GM21526 (cell line): ENCODE measurements at regions not wholly inside any gene's neighbourhood (a gene's known extent, or its start where the extent isn't known, plus 50 kb on each side); places are given as distances from the start of the nearest gene placed in this dataset.
A peak's percentile ranks its signal among the peaks of the same experiment; 100 is the strongest.
"Not testable (repeated sequence)": the region's sequence is repeated elsewhere in the genome, so short reads cannot be mapped to it uniquely, and the experiment has no call there.

Experiments
- ATAC-seq: cut with Tn5 transposase; IDR thresholded peaks from one replicate; pipeline ENCODE4 v1.9.1; 2021; ENCODE audit warnings: moderate library complexity; ENCODE audit not compliant: unreplicated experiment, low FRiP score

DNA sequence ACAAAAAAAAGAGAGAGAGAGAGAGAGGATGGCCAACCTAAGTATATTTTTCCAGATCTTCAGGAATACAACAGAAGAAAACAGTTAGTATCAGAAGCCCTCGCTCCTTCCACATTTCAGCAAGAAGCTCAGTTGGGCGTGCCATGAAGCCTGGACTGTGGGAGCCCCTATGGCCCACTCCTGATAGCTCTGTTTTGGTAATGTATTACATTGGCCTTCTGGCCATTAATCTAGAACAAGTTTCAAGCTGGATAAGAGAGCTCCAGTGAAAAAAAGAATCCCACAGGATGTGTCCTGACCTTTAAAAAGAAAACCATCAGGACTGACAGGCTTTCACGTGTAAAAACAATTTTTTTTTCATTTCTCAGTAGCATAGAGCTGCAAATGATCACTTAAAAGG is 197.9 kb downstream of the ICOS start:
- no peak for ATAC-seq

DNA sequence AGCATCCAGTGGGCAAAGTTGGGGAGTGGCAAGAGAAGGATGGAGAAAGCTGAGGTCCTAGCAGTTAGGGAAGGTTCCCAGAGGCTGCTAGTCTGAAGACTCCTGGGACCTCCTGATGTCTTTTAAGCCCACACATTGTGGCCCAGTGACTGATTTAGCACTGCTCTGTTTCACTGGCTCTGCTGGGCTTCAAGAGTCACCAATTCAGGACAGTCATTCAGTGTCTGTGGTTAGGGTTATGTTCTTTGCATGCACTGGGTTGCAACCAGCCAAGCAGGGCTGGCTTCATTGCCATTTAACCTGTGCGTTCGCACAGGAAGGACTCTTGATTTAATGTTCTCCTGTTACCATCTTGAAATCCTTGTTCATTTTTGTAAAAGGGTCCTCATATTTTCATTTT is 199.2 kb downstream of the ICOS start:
- ATAC-seq: no peak

DNA sequence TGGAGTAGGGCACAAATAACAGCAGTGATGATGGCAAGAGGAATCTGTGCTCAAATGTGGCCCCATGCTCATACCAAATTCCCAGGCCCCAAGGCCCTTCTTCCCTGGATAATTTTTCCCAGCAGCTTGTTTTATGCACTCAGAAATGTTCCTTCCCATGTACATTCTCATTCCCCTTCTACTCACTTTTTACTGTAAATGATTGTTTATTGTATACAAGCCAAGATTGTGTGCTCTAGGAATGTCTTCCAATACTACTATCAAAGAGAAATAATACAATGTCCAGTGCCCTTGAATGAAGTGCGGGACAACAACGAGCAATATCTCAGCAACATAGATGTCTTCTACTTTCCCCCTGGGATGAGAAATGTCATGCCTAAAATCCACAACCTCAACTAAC is 201.6 kb downstream of the ICOS start:
- ATAC-seq: no peak

DNA sequence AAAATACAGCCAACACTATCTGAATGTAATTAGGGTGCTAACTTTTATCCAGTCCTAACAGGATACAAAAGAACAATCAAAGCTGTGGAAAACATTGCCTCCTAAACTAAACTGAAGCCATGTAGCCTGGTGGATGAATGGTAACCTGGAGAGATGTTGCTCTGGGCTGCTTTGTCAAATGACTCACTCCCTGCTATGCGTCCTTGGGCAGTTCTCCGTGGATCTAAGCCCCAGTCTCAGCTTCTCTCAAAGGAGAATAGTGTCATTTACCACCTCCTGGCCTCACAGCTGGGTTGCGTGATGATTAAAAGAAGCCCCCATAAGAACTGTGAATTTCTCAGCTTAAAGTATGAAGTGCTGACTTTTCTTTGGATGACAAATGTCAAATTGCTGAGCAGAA is 203.7 kb downstream of the ICOS start:
- no peak for ATAC-seq

DNA sequence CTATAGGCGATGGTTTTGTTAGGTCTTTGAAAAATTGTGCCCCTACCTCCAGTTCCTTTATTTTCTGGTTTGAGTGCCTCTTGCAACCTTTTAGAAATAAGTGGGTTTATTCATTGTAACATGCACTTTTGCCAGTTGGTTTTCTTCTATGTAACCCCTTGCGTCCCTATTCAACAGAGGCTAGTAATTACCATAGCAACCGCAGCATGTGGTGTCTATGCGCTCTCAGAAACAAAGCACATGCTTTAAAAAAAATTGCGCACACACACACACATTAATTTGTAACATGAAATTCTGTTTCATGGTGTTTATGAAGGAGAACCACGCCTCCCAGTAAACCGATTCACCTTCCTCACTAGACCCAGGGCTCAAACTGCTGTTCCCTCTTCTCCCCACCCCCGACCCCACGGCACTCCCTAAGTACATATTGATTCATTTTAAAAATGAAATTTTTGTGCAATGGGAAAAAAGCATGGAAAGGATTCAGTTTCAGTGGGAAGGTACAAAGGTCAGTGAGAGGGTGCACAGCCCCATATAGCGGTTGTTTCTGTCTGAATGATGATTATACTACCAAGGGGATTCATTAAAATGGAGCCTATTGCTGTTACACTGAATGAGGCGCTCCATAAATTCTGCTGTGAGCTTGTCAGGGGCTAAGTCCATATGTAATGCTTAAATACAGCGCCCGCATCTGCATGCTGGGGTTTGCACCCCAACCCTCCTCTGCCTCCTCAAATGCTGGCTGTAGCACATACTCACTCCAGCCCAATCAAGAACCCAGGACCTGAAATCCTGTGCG is 206.9 kb downstream of the ICOS start:
- ATAC-seq: no peak

DNA sequence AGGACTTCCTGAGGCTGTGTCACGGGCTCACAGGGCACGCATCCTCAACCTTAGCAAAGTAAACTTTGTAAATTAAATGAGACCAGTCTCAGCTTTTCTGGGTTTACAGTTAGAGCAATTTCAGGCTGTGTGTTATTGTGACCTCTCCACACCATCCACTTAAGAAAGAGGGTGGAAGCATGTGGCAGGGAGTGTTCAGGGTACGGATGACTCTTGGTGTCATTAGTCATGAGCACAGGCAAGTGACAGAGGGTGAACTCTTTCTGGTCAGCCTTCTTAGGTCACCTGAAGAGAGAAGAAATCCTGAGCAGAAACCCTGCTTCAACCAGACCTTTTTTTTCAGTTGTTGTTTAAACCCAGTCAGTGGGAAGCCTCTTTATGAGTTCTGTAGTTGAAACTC is 207.9 kb downstream of the ICOS start:
- no peak for ATAC-seq

DNA sequence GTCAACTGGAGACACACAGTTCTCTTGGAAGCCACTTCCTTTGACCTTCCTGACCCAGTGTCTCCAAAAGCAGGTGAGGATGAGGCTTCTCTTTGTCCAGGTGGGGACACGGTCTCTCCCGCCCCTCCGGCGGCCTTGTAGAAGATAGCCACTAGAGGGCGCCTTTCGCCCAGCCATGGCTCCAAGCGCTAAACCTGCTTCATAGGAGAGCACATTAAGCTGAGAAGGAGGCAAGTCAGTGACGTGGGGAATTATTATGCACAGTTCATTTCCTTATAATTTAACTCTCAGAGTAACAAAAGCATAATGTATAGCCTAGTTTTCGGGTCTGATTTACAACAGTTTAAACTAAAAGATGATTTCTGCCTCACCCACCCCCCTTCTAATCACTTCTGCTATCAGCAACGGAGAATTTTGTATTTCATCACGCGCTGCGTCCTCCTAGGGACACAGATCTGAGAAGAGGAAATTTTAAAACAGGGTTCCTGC is 208.7 kb downstream of the ICOS start:
- peak; percentile 98 for ATAC-seq

DNA sequence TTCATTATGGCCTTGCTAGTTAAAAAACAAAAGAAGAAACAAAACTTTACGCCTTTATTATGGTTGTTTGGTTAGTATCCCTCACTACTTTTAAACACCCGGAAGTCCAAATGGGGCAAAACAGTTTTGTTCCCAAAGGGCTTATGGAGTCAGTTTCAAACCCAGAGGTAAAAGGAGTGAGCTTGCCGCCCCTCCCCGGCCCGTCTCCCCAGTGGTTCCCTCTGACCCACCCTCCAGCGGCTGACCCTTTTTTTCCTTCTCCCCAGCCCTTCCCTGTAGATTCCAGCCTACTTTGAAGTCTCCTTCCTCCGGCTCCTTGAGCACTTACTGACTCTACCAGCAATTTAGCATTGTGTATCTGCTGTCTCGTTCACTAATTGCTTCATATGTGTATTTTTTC is 209.2 kb downstream of the ICOS start:
- ATAC-seq: no peak

DNA sequence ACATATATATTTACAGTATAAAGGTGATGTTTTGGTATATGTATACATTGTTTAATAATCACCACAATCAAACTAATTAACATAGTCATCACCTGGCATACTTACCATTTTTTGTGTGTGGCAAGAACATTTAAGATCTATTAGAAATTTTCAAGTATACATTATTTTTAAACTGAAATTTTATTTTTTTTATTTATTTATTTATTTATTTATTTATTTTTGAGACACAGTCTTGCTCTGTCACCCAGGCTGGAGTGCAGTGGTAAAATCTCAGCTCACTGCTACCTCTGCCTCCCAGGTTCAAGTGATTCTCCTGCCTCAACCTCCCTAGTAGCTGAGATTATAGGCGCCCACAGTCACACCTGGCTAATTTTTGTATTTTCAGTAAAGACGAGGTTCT is 210.5 kb downstream of the ICOS start:
- ATAC-seq: not testable (repeated sequence)

DNA sequence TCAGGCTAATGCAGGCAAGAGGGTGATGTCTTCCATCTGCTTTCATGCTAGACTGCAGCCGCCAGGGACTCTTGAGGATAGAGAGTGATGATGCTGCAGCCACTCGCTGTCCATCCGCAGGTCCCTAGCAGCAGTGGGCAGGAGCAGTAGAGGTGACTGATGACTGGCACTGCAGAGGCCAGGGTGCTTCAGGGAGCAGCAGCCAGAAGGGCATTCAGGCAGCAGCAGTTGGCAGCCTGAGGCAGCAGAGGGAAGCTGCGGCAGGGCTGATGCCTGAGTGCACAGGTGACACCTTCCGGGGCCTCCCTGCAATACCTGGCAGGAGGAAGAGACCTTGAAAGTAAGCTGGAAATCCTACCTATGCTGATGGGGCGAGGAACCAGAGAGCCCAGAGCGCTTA is 214.2 kb downstream of the ICOS start:
- ATAC-seq: no peak

DNA sequence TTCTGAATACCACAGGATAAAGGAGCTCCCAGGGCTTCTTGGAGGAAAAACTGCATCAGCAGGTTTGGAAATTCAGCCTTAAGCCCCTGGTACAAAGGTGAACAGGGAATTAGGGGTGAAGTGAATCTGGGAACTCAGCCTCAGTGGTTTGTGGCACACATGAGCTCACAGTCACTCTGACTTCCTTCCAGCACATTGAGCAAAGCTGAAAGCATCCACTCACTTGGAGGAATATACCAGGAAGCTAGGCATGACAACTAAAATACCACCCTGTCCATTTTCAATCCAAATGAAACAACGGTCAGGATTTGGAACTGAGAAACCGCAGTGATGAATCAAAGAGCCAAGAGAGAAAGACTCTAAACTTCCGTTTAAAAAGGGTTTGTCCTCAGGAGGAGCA is 216.1 kb downstream of the ICOS start:
- no peak for ATAC-seq

DNA sequence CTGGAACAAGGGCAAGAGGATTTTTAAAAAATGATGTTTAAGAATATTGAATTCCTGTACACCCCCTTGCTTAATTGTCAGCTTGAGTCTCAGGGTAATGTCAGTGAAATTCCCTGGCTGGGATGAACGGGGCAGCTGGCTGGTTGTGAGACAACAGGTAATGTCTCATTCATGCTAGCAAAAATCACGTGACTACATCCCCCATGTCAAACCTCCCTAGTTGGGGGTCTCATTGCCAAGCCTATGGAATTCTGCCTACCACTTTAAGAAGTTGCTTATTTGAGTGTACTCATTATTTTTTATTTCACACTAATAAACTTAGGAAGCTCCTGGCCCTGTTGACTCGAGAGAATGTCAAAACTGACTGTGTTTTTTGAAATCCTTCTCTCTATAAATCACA is 218.3 kb downstream of the ICOS start:
- ATAC-seq: no peak

DNA sequence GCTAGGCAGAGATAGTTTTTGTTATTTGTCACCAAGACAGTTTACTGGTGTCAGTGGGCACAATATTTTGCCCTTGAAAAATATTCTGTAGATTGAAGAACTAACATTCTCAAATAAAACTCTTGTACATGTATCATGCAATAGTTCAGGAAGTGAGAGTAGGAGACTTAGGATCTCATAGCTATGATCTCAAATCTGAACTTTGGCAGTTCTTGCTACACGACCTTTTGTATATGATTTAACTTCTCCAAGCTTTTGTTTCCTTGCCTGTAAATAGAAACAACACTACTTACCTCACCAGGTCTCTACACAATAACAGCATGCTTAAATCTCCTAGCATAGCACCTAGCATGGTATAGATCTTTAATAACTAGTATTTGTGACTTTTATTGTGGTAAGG is 219.9 kb downstream of the ICOS start:
- no peak for ATAC-seq

DNA sequence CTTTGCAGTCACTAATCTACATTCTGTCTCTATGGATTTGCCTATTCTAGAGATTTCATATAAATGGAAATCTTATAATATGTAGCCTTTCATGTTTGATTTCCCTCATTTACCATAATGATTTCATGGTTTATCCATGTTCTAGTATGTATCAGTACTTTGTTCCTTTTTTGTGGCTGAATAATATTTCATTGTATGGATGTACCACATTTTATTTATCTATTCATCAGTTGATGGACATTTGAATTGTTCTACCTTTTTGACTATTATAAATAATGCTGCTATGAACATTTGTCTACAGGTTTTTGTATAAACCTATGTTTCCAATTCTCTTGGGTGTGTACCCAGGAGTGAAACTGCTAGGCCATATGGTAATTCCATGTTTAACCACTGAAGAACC is 221.1 kb downstream of the ICOS start:
- ATAC-seq: no peak

DNA sequence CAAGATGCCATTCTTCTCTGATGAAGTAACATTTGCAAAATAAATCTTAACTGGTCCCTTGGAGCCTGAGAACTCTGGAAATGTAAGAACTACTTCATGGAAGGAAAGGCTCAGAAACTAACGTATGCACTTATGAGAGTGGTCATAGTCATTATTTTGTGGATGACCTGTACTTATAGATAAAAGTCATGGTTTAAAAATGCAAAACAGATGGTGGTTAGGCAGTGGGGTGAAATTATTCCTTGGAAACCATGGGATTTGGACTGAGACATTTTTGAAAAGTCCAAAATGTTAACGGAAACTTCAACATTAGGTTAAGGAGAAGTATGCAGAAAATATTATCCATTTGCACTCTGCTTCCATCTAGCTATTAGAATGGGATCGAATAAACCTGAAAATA is 223.0 kb downstream of the ICOS start:
- ATAC-seq: no peak

DNA sequence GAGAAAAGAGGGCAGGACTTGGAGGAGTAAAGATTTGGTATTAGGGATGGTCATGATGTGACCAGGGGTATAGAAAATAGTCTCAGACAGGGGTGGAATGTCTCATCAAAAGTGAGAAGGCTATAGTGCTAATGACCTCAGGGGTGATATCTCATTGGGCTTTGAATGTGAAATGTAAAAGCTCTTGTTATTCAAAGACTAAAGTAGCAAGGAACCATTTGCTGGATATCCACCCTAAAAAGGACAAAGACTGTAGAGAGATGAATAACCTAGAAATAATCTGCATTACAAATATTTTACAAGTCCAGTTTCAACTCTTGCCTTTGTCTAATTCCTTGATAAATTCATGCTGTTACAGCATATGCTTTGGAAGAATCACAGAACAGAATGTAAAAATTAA is 224.4 kb downstream of the ICOS start:
- ATAC-seq: no peak

DNA sequence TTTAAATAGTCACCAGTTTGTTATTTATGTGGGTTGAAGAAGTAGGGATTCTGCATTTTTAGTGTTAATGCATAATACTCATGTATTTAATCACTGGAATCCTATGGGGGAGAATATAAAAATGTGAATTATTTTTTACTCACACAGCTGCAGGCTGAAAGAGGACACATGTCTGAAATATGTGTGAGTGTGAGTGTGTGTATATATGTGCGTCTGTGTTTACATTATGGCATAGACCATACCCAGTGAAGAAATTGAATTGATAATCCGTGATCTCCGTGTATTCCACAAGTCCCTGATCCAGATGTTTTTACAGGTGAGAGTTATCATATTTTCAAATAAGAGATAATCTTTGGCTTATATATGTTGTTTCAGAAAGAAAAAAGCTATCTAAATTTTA is 225.3 kb downstream of the ICOS start:
- ATAC-seq: no peak

DNA sequence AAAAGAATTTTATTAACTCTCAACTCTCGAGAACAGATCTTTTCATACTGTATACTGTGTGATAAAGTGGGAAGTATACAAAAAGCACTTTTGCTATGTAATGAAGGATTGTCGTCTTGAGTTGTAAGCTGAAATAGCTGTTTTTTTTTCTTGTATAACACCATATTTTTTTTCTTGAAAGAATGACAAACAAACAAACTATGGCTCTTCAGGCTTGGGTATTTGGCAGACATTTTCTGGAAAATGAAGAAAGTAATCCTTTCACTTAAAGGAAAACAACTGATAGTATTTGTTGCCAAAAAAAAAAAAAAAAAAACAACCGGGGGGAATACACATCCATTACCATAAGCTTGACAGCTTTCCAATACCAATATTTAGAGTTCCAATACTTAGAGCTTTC is 230.4 kb downstream of the ICOS start:
- ATAC-seq: no peak

DNA sequence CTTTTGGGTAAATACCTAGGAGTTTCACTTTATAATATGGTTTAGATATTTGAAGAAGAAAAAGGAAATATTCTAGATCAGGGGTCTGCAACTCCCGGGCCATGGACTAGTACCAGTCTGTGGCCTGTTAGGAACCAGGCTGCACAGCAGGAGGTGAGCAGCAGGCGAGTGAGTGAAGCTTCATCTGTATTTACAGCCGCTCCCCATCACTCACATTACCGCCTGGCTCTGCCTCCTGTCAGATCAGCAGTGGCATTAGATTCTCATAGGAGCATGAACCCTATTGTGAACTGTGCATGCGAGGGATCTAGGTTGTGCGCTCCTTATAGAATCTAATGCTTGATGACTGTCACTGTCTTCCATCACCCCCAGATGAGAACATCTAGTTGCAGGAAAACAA is 231.1 kb downstream of the ICOS start:
- ATAC-seq: not testable (repeated sequence)

DNA sequence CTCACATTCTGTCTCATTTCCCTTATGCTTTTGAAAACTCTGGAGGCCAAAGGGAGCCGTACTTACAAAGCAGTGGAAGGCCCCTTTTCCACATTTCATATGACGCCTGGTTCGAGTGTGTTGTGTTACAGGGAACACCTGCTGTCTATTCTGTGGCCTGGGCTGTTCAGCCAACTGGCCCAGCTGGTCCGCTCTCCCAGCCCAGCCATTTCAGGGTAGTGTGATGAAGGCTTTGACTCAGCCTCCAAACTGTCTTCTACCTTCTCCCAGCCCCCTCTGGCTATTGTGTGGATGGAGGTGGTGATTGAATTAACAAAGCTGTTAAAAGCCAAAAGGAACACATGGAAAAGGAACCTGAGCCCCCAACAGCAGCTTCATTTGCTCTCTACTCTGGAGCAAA is 233.8 kb downstream of the ICOS start:
- ATAC-seq: no peak

DNA sequence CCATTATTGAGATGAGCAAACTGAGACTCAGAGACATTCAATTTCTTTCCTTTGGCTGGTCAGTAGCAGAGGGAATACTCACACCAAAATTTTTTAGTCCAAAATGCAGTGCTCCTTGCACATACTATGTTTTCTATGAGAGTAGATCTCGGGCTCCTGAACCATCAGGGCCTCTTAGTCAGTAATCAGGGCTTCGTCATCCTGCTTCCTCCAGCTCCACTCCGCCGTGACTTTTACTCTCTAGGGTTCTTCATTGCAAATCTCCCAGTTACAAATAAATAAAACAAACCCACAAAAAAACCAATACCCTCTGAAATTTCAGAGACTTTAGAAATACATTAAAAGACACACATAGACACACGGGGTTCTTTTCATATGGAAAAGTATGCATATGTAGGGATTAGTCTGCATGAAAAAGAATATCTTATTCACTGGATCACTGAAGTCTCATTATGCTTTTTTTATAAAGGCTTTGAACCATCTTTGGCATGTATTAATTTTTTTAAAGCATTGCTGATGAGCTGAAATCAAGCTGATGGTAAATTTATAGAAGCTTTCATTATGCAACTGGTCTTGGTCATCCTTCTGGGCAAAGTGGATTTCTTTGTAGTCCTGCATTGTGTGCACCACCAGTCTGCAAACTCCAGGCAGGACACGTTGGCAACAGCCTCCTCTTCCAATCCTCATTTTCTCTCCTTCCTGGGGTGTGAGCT is 235.0 kb downstream of the ICOS start:
- ATAC-seq: no peak

DNA sequence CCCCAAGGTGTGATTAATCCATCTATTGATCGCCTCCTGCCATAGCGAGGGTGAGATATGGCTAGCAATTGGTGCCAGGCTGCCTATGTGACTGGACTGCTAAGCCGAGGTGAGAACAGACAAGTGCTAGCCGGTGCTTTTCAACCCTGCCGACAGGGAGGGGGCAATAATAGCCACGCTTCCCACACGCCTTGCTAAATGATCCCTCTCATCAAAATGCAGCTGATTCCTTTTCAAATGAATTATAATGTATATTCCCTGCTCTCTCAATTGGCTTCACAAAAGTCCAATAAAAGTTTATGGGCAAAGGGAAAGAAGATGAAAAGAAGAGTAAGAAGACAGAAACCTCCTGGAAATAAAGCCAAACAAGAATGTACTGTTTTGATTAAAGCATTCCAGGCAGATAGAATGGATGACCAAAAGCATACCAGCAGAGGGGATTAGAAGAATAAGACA is 235.6 kb downstream of the ICOS start:
- ATAC-seq: no peak
